HL-60 (cell line): ENCODE measurements at regions not wholly inside any gene's neighbourhood (a gene's known extent, or its start where the extent isn't known, plus 50 kb on each side); places are given as distances from the start of the nearest gene placed in this dataset.

Experiments
- DNase-seq, 2 experiments: peaks; one replicate each; pipeline ENCODE4 v3.0.0-alpha.2; 2010 to 2020; ENCODE audit warnings: low read depth in 1 of 2, low spot score in 1 of 2
- H3K27ac ChIP-seq: fragments of 250-450 bp; sonication (Bioruptor Pico); replicated peaks from 2 replicates; pipeline ENCODE4 v1.5.1; 2020; ENCODE audit warnings: mild to moderate bottlenecking, moderate library complexity
- H3K27me3 ChIP-seq: fragments of 250-450 bp; sonication (Bioruptor Pico); 2 replicates; pipeline ENCODE4 v1.5.1; 2021; ENCODE audit warnings: mild to moderate bottlenecking, moderate library complexity; ENCODE audit not compliant: insufficient read depth, poor library complexity, severe bottlenecking
- H3K4me3 ChIP-seq: replicated peaks from 2 replicates; pipeline ENCODE4 v1.5.1; 2011; ENCODE audit warnings: mild to moderate bottlenecking, control low read depth, low read length; ENCODE audit not compliant: insufficient read depth
- GABPA ChIP-seq: IDR thresholded peaks from 2 replicates; pipeline ENCODE4 v1.6.1; 2012; ENCODE audit warnings: low read depth
- POLR2AphosphoS5 ChIP-seq: IDR thresholded peaks from 2 replicates; pipeline ENCODE4 v1.6.1; 2012; ENCODE audit warnings: low read depth
- SPI1 ChIP-seq: IDR thresholded peaks from 2 replicates; pipeline ENCODE4 v1.6.1; 2012; ENCODE audit warnings: low read depth, mild to moderate bottlenecking, borderline replicate concordance
- TF ChIP-seq, protein P1 (sequence below): IDR thresholded peaks from one replicate; pipeline ENCODE4 v1.5.1; 2011; ENCODE audit warnings: low read length, control low read depth, inconsistent platforms; ENCODE audit not compliant: insufficient read depth
- TF ChIP-seq, protein P2 (sequence below): IDR thresholded peaks from 2 replicates; pipeline ENCODE4 v1.6.1; 2012; ENCODE audit warnings: low read depth; ENCODE audit not compliant: insufficient replicate concordance

DNA sequence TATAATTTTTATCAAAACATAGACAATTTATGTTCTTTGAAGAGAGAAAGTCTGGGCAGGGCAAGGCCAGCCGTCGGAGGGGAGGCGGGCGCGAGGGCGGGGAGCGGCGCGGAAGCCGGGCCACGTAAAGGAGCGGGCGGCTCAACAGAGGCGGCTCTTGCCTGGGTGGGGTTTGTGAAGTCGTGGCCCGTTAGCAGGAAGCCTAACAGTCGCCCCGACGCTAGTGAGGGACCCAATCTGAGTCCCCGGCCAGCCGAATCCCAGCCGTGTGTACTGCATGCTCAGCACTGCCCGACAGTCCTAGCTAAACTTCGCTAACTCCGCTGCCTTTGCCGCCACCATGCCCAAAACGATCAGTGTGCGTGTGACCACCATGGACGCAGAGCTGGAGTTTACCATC is 1129.2 kb downstream of the CDH9 start:
- TF ChIP-seq GABPA (no peak), POLR2AphosphoS5 (no peak), SPI1 (no peak)
- TF ChIP-seq, protein P1, sequence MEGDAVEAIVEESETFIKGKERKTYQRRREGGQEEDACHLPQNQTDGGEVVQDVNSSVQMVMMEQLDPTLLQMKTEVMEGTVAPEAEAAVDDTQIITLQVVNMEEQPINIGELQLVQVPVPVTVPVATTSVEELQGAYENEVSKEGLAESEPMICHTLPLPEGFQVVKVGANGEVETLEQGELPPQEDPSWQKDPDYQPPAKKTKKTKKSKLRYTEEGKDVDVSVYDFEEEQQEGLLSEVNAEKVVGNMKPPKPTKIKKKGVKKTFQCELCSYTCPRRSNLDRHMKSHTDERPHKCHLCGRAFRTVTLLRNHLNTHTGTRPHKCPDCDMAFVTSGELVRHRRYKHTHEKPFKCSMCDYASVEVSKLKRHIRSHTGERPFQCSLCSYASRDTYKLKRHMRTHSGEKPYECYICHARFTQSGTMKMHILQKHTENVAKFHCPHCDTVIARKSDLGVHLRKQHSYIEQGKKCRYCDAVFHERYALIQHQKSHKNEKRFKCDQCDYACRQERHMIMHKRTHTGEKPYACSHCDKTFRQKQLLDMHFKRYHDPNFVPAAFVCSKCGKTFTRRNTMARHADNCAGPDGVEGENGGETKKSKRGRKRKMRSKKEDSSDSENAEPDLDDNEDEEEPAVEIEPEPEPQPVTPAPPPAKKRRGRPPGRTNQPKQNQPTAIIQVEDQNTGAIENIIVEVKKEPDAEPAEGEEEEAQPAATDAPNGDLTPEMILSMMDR: no peak
- TF ChIP-seq, protein P2, sequence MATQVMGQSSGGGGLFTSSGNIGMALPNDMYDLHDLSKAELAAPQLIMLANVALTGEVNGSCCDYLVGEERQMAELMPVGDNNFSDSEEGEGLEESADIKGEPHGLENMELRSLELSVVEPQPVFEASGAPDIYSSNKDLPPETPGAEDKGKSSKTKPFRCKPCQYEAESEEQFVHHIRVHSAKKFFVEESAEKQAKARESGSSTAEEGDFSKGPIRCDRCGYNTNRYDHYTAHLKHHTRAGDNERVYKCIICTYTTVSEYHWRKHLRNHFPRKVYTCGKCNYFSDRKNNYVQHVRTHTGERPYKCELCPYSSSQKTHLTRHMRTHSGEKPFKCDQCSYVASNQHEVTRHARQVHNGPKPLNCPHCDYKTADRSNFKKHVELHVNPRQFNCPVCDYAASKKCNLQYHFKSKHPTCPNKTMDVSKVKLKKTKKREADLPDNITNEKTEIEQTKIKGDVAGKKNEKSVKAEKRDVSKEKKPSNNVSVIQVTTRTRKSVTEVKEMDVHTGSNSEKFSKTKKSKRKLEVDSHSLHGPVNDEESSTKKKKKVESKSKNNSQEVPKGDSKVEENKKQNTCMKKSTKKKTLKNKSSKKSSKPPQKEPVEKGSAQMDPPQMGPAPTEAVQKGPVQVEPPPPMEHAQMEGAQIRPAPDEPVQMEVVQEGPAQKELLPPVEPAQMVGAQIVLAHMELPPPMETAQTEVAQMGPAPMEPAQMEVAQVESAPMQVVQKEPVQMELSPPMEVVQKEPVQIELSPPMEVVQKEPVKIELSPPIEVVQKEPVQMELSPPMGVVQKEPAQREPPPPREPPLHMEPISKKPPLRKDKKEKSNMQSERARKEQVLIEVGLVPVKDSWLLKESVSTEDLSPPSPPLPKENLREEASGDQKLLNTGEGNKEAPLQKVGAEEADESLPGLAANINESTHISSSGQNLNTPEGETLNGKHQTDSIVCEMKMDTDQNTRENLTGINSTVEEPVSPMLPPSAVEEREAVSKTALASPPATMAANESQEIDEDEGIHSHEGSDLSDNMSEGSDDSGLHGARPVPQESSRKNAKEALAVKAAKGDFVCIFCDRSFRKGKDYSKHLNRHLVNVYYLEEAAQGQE: no peak
- H3K27ac ChIP-seq: no peak overlapping the region
- no peak for DNase-seq
- no peaks in the 10 kb centered on the region for H3K27me3 ChIP-seq
- no peak overlapping the region for H3K4me3 ChIP-seq

DNA sequence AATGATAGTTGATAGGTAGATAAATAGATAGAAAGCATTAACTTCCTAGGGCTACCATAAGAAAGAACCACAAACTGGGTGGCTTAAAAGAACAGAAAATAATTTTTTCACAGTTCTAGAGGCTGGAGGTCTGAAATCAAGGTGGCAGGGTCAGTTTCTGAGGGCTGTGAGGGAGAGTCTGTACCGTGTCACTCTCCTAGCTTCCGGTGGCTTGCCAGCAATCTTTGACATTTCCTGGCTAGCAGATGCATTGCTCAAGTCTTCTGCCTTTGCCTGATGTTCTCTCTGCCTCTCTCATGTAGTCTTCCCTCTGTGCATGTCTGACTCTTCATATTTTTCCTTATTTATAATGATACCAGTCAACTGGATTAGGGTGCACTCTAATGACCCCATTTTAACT is 1132.7 kb downstream of the CDH9 start:
- no peak for TF ChIP-seq POLR2AphosphoS5
- H3K4me3 ChIP-seq: no peak overlapping the region
- no peak for DNase-seq
- no peaks in the 10 kb centered on the region for H3K27me3 ChIP-seq
- H3K27ac ChIP-seq: no peak overlapping the region

DNA sequence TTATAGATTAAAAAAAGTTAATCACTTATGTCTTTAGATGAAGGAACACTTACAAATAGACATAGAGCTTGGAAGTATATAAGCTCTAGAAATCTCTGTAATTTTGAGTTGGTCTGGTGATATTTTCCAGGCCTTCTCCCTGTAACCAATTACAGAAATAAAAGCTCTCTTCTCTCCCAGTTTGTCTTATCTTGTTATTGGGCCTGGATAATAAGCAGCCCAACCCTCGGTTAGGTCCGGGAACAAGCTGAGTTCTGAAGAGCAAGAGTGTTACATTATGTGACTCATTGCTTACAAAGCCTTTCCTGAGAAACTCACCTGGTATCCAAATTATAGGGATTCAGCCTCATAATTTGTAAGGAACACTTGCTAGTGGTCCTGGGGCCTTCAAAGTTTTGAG is 1146.2 kb downstream of the CDH9 start:
- Histone ChIP-seq H3K4me3 (no peak overlapping the region), H3K27ac (no peak overlapping the region), H3K27me3 (no peaks in the 10 kb centered on the region)
- no peak for TF ChIP-seq GABPA
- TF ChIP-seq, protein P2: no peak
- TF ChIP-seq POLR2AphosphoS5: no peak
- TF ChIP-seq, protein P1: no peak
- TF ChIP-seq SPI1: no peak
- DNase-seq: no peak

DNA sequence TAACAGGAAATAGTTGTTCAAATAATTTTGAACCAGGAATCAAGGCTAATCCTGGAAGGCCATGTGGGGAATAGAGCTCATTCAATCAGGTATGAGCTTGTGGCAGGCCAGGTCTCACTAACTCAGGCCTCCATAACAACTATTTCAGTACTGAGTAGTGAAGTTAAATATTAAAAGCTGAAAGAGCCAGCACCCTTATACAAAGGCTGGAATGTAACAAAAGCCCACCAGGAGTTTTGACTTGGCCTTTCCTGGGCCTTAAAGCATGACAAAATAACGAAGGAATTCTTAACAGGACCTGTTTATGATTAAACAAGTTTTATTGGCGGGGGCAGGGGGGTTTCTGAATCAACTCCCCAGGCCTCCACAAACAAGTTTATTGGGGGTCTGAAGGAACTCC is 1146.7 kb downstream of the CDH9 start:
- no peak for TF ChIP-seq SPI1
- no peak for TF ChIP-seq GABPA
- TF ChIP-seq, protein P1: no peak
- TF ChIP-seq POLR2AphosphoS5: no peak
- TF ChIP-seq, protein P2: no peak
- H3K4me3 ChIP-seq: no peak overlapping the region
- DNase-seq: no peak
- no peak overlapping the region for H3K27ac ChIP-seq
- no peaks in the 10 kb centered on the region for H3K27me3 ChIP-seq
